ENCODE measurements at regions not wholly inside any gene's neighbourhood (a gene's known extent, or its start where the extent isn't known, plus 50 kb on each side); places are given as distances from the start of the nearest gene placed in this dataset.

GRCh38 chr4:14787221-14787620 is 215.1 kb upstream of the CPEB2 start:
- H3K9me3 ChIP-seq: no peaks in the 10 kb centered on the region
- TF ChIP-seq PBX3 (IDR thresholded peaks at IDR 0.05) (no peak), CHD2 (IDR thresholded peaks at IDR 0.05; ENCODE audit: low read length, partially characterized antibody) (no peak), SIN3A (IDR thresholded peaks at IDR 0.05; ENCODE audit: borderline replicate concordance, low read depth, low read length) (no peak), POLR2AphosphoS5 (IDR thresholded peaks at IDR 0.05; ENCODE audit: low read depth, low read length) (no peak), GABPA (IDR thresholded peaks at IDR 0.05; ENCODE audit: low read depth) (no peak), IRF3 (IDR thresholded peaks at IDR 0.05; ENCODE audit: low read depth, low read length) (no peak), TAF1 (IDR thresholded peaks at IDR 0.05; ENCODE audit: borderline replicate concordance, low read depth, low read length) (no peak), ELF1 (IDR thresholded peaks at IDR 0.05) (no peak), TEAD4 (IDR thresholded peaks at IDR 0.05; ENCODE audit: borderline replicate concordance, insufficient read depth) (no peak), RAD21 (IDR thresholded peaks at IDR 0.05; ENCODE audit: low read length) (no peak), ZBTB33 (IDR thresholded peaks at IDR 0.05; ENCODE audit: borderline replicate concordance, low read depth) (no peak), TCF12 (IDR thresholded peaks at IDR 0.05) (no peak), GATA2 (CRISPR knock-in tag; IDR thresholded peaks at IDR 0.05) (no peak), USF2 (IDR thresholded peaks at IDR 0.05; ENCODE audit: borderline replicate concordance, low read depth, low read length) (no peak), USF1 (IDR thresholded peaks at IDR 0.05; ENCODE audit: borderline replicate concordance, low read depth) (no peak), FOXM1 (IDR thresholded peaks at IDR 0.05; ENCODE audit: low read depth) (no peak), NRF1 (IDR thresholded peaks at IDR 0.05; ENCODE audit: low read depth, low read length) (no peak)
- H3K27ac ChIP-seq (ENCODE audit: low read depth in 2 of 2, low read length in 1 of 2): no peak overlapping the region
- no peaks in the 10 kb centered on the region for H3K4me1 ChIP-seq (ENCODE audit: control insufficient read depth in 1 of 2, insufficient read depth in 2 of 2, low read depth in 1 of 2, low read length in 1 of 2)
- H3K4me3 ChIP-seq (ENCODE audit: low read depth in 2 of 2, low read length in 1 of 2): no peak overlapping the region
- 0% methylated on average over 1 of the region's 4 CpGs for WGBS (ENCODE audit: low lambda C conversion rate)
- no peaks in the 10 kb centered on the region for H3F3A ChIP-seq (replicated peaks; ENCODE audit: insufficient read depth)
- H3K9ac ChIP-seq: no peak overlapping the region
- no peaks in the 10 kb centered on the region for H3K79me2 ChIP-seq (ENCODE audit: insufficient read depth)
- DNase-seq: no peak
- no peak overlapping the region for H3K4me2 ChIP-seq
- H3K36me3 ChIP-seq (replicated peaks in 1 of 2; ENCODE audit: control insufficient read depth in 1 of 2, insufficient read depth in 2 of 2, low read length in 1 of 2): no peaks in the 10 kb centered on the region
- ChIA-PET CTCF (no interaction called here), POLR2A (no interaction called here)
- no peaks in the 10 kb centered on the region for H3K27me3 ChIP-seq (ENCODE audit: insufficient read depth)
- no peaks in the 10 kb centered on the region for H3K9me2 ChIP-seq
- no peak overlapping the region for H2AFZ ChIP-seq (ENCODE audit: low read depth)
- no peaks in the 10 kb centered on the region for H4K20me1 ChIP-seq (ENCODE audit: insufficient read depth)

All from SK-N-SH (cell line).